Suppressor macrophage treated with lipopolysaccharide for 1 hour (primary cell): ENCODE measurements at regions not wholly inside any gene's neighbourhood (a gene's known extent, or its start where the extent isn't known, plus 50 kb on each side); places are given as distances from the start of the nearest gene placed in this dataset.
A peak's percentile ranks its signal among the peaks of the same experiment; 100 is the strongest.

Experiments used
- DNase-seq, 3 donors: peaks; one replicate each; pipeline ENCODE4 v3.0.0-alpha.2; 2020 to 2022

- peak in 1 of 3 donors; percentile 20 for DNase-seq
Measured at GRCh38 chrX:39874202-39874816, 223.4 kb downstream of the BCOR start.

GRCh38 chrX:39875834-39876628 lies 221.7 kb downstream of the BCOR start:
- no peak for DNase-seq

- no peak for DNase-seq
Measured at GRCh38 chrX:39877905-39878304, 219.9 kb downstream of the BCOR start.

GRCh38 chrX:39883666-39884065 lies 214.1 kb downstream of the BCOR start:
- peak; percentile 40 to 56 (median 54) for DNase-seq

- DNase-seq: no peak
Measured at GRCh38 chrX:39886282-39886681, 211.5 kb downstream of the BCOR start.

GRCh38 chrX:39888730-39889129 lies 209.0 kb downstream of the BCOR start:
- DNase-seq: no peak

- DNase-seq: no peak
Measured at GRCh38 chrX:39889704-39890103, 208.1 kb downstream of the BCOR start.

GRCh38 chrX:39890807-39891206 lies 207.0 kb downstream of the BCOR start:
- no peak for DNase-seq

- peak; percentile 43 to 53 (median 47) for DNase-seq
Measured at GRCh38 chrX:39891781-39892180, 206.0 kb downstream of the BCOR start.

- no peak for DNase-seq
Measured at GRCh38 chrX:39893417-39894338, 204.1 kb downstream of the BCOR start.

GRCh38 chrX:39894683-39895082 lies 203.1 kb downstream of the BCOR start:
- no peak for DNase-seq

GRCh38 chrX:39895218-39896110 lies 202.3 kb downstream of the BCOR start:
- no peak for DNase-seq

- no peak for DNase-seq
Measured at GRCh38 chrX:39896951-39897740, 200.6 kb downstream of the BCOR start.

- peak in 2 of 3 donors; percentile 32 for DNase-seq
Measured at GRCh38 chrX:39897741-39898097, 200.0 kb downstream of the BCOR start.

GRCh38 chrX:39898147-39898546 lies 199.6 kb downstream of the BCOR start:
- DNase-seq: no peak

GRCh38 chrX:39899059-39899458 lies 198.7 kb downstream of the BCOR start:
- no peak for DNase-seq

- no peak for DNase-seq
Measured at GRCh38 chrX:39899856-39900776, 197.6 kb downstream of the BCOR start.

- no peak for DNase-seq
Measured at GRCh38 chrX:39900777-39901170, 197.0 kb downstream of the BCOR start.

GRCh38 chrX:39903343-39903742 lies 194.4 kb downstream of the BCOR start:
- peak; percentile 29 to 64 (median 57) for DNase-seq

- DNase-seq: no peak
Measured at GRCh38 chrX:39903937-39904336, 193.8 kb downstream of the BCOR start.
